ENCODE measurements at regions not wholly inside any gene's neighbourhood (a gene's known extent, or its start where the extent isn't known, plus 50 kb on each side); places are given as distances from the start of the nearest gene placed in this dataset.

- DNase-seq (ENCODE audit: low spot score in 2 of 2) = no peak
- Mint-ChIP-seq H3K27ac (no peak overlapping the region), H3K9me3 (peaks cover 0 to 8% of the 10 kb centered on the region in 2 donors), H3K36me3 (peaks cover 0 to 6% of the 10 kb centered on the region in 2 donors)
- ATAC-seq = no peak
Measured at GRCh38 chr21:39124681-39125251, 58.5 kb downstream of the PSMG1 start.

DNA sequence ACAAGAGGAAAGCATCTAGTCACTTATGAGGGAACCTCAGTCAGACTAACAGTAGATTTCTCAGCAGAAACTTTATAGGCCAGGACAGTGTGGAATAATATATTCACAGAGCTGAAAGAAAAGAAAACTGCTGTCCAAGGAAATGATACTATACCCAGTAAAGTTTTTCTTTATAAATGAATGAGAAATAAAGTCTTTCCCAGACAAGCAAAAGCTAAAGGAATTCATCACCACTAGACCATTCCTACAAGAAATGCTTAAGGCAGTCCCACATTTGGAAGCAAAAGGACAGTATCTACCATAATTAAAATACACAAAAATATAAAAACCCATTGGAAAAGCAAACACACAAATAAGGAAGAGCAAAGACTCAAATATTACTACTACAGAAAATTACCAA lies 59.9 kb downstream of the PSMG1 start:
- H3K9me3 Mint-ChIP-seq = peaks cover 0 to 8% of the 10 kb centered on the region in 2 donors
- H3K36me3 Mint-ChIP-seq = peaks cover 0 to 6% of the 10 kb centered on the region in 2 donors
- ATAC-seq (no peak), DNase-seq (ENCODE audit: low spot score in 2 of 2) (no peak)
- H3K27ac Mint-ChIP-seq = no peak overlapping the region

DNA sequence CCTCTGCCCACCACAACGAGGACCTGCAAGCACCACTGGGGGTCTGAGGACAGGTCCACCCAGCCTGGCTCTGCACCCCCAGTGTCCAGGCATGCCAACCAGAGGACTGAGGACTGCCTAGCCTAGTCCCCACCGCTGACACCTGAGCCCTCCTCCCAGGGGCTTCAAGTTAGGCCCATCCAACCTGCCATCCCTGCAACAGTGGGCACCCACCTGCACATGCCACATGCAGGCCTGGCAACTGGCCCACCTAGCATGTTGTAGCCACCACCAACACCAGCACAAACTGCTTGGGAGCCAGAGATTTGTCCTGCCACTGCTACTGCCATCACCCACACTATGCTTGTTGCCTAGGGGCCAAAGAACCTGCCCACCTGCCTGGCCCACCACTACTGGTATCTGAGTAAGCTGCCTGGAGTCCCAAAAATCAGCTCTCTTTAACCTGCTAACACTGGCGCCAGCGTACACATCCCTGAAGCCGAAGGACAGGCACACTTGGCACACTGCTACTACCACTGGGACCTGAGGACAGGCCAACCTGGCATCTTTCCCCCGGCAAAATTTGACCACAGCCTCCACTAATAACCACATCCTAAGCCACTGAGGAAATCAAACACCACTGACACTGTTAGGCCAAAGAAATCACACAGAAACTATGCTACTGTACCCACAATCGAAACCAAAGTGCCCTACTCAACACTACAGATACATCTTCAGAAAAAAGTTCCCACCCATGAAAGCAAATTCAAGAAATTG lies 61.5 kb downstream of the PSMG1 start:
- no peak overlapping the region for H3K27ac Mint-ChIP-seq
- ATAC-seq = no peak

DNA sequence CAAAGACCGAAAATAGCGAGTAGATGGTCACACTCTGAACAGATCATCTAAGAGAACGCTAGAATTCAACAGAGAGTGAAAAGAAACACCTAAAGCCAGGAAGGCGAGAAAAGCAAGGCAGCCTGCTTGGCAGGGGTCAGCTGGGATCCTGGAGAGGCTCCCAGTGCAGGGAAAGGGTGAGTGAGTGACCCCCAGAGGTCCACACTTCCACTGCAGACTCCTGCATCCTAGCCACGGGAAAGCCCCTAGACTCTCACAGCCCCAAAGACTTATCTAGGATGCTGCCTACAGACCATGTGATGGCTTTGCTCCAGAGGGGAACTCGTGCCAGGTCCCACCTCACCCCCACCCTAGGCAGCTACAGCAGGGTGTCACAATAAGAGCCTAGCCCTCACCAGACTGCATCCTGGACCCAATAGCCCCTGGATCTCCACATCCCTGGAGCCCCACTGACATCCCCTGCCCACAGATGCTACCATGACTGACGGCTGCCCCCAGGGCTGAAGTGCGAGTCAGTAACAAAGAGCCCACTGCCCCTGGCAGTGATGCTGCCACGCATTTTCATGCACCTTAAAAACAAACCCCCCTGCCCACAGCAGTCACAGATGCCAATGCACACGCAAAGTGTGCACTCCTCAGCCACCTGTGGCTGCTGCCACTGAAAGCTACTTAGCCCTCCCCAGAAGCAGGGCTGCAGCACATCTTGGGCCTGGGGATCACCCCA lies 62.2 kb downstream of the PSMG1 start:
- H3K9me3 Mint-ChIP-seq = peaks cover 0 to 8% of the 10 kb centered on the region in 2 donors
- no peak for DNase-seq (ENCODE audit: low spot score in 2 of 2)
- H3K36me3 Mint-ChIP-seq = peaks cover 0 to 6% of the 10 kb centered on the region in 2 donors
- H3K27ac Mint-ChIP-seq = no peak overlapping the region
- ATAC-seq = no peak

More for the DNA sequence above, 61.5 kb downstream of the PSMG1 start:
- Mint-ChIP-seq H3K36me3 (peaks cover 0 to 6% of the 10 kb centered on the region in 2 donors), H3K9me3 (peaks cover 0 to 8% of the 10 kb centered on the region in 2 donors)
- no peak for DNase-seq (ENCODE audit: low spot score in 2 of 2)

- Mint-ChIP-seq H3K36me3 (peaks cover 0 to 6% of the 10 kb centered on the region in 2 donors), H3K27ac (no peak overlapping the region), H3K9me3 (peaks cover 0 to 8% of the 10 kb centered on the region in 2 donors)
- DNase-seq (ENCODE audit: low spot score in 2 of 2) (no peak), ATAC-seq (no peak)
Measured at GRCh38 chr21:39119891-39120290, 63.4 kb downstream of the PSMG1 start.

- peaks cover 0 to 8% of the 10 kb centered on the region in 2 donors for H3K9me3 Mint-ChIP-seq
Measured at GRCh38 chr21:39118604-39119215, 64.5 kb downstream of the PSMG1 start.

GRCh38 chr21:39118061-39118460 lies 65.2 kb downstream of the PSMG1 start:
- DNase-seq (ENCODE audit: low spot score in 2 of 2) (no peak), ATAC-seq (no peak)
- Mint-ChIP-seq H3K27ac (peak overlapping the region in 1 of 2 donors; percentile 70), H3K9me3 (peaks cover 0 to 8% of the 10 kb centered on the region in 2 donors), H3K36me3 (peaks cover 0 to 6% of the 10 kb centered on the region in 2 donors)

More at GRCh38 chr21:39118604-39119215, 64.5 kb downstream of the PSMG1 start:
- ATAC-seq (no peak), DNase-seq (ENCODE audit: low spot score in 2 of 2) (no peak)
- Mint-ChIP-seq H3K27ac (no peak overlapping the region), H3K36me3 (peaks cover 0 to 6% of the 10 kb centered on the region in 2 donors)

- Mint-ChIP-seq H3K36me3 (peaks cover 0 to 6% of the 10 kb centered on the region in 2 donors), H3K9me3 (peaks cover 0 to 8% of the 10 kb centered on the region in 2 donors), H3K27ac (peak overlapping the region in 1 of 2 donors; percentile 70)
- ATAC-seq (no peak), DNase-seq (ENCODE audit: low spot score in 2 of 2) (no peak)
Measured at GRCh38 chr21:39117440-39117970, 65.7 kb downstream of the PSMG1 start.

DNA sequence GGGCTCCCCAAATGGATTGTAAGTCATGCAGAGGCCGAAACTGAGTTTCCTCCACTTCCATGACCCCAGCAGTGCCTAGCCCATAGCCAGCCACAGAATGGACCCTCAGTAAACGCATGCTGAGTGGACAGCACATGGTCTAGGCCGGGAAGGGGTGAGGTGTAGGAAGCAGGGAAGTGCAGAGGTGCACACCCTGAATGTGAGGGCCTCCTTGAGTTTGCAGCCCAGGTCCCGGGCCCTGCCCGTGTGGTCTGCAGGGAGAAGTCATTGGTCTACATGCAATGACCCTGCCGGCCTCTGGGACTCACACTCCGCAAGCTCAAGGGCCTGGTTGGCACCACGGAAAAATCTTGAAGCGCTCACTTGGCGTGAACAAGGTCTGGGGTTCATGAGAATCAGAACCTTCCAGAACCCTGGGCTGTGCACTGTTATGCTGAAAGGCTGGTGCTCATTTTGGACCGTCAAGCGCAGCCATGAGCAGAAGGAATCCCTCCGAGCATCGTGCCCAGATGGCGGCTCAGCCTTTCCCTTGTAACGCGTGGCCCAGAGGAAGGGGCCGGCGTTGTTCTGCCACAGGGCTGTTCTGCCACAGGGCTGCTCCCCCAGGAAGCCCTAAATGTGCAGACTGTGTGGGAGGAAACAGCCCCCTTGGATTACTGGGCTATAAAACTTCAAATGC lies 66.4 kb downstream of the PSMG1 start:
- Mint-ChIP-seq H3K27ac (no peak overlapping the region), H3K9me3 (peaks cover 0 to 3% of the 10 kb centered on the region in 2 donors), H3K36me3 (peaks cover 0 to 2% of the 10 kb centered on the region in 2 donors)
- no peak for ATAC-seq
- no peak for DNase-seq (ENCODE audit: low spot score in 2 of 2)

GRCh38 chr21:39115576-39116235 lies 67.5 kb downstream of the PSMG1 start:
- no peak overlapping the region for H3K27ac Mint-ChIP-seq
- ATAC-seq (no peak), DNase-seq (ENCODE audit: low spot score in 2 of 2) (no peak)
- no peaks in the 10 kb centered on the region for H3K9me3 Mint-ChIP-seq
- H3K36me3 Mint-ChIP-seq = no peaks in the 10 kb centered on the region

DNA sequence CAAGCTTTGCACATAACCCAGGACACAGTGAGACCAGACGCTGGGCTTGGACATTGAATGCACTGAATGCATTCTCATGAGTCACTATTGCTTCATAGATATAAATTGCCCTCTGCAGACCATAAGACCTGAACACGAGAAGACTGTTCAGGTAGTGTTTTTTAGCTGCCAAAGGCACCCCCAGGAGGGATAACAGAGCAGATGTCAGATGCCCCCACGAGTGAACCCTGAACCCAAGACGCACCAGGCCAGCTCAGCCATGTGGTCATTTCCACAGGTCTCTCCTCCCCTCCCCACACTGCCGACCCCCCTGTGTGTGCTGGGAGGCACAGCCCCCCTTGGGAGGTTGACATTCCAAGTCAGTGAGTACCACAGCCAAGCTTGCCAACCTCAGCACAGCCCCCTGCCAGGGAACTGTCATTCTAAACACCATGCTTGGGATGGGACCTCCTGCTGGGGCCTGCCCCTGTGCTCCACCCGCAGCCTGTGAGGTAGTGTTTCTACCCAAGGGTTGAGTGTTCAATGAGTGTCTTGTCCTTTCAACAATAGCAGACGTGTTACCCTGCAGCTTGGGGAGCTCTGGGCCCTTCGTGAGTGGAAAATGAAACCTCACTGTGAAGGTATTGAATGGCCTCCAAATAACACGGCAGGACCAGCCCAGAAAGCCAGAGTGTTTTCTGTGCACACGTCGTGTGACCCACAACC lies 68.2 kb downstream of the PSMG1 start:
- DNase-seq (ENCODE audit: low spot score in 2 of 2) (no peak), ATAC-seq (no peak)
- Mint-ChIP-seq H3K36me3 (no peaks in the 10 kb centered on the region), H3K27ac (peak overlapping the region in 1 of 2 donors; percentile 44), H3K9me3 (no peaks in the 10 kb centered on the region)

- H3K9me3 Mint-ChIP-seq = no peaks in the 10 kb centered on the region
- no peaks in the 10 kb centered on the region for H3K36me3 Mint-ChIP-seq
- DNase-seq (ENCODE audit: low spot score in 2 of 2) (no peak), ATAC-seq (no peak)
- H3K27ac Mint-ChIP-seq = no peak overlapping the region
Measured at GRCh38 chr21:39111931-39112550, 71.2 kb downstream of the PSMG1 start.

- no peaks in the 10 kb centered on the region for H3K36me3 Mint-ChIP-seq
- DNase-seq (ENCODE audit: low spot score in 2 of 2) (no peak), ATAC-seq (no peak)
- H3K9me3 Mint-ChIP-seq = no peaks in the 10 kb centered on the region
- no peak overlapping the region for H3K27ac Mint-ChIP-seq
Measured at GRCh38 chr21:39110431-39110830, 72.8 kb downstream of the PSMG1 start.

DNA sequence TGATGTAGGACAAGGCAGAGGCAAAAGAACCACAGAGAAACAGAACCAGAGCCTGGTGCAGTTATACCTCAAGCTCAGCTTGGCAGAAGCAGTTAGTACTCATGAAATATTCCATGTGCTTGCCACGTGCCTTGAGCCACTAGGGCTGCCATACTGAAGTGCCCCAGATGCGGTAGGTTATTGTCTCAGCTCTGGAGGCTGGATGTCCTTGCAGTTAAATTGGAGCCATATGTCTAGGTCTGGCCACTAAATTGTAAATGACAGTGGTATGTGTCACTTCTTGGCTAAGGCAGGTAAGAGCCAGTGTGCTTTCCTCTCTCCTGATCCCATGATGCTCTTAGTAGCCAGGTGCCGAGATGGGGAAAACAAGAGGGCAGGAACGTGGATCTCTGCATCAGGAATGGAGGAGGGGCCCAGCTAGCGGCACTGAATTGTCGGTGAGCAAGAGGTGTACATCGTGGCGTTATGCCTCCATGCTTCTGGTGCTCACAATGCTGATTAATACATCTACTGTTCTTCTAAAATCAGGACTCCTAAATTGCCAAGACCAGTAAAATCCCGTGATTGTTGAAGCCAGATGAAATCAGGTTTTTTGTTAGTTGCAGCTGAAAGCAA lies 73.5 kb downstream of the PSMG1 start:
- ATAC-seq = no peak
- no peaks in the 10 kb centered on the region for H3K9me3 Mint-ChIP-seq

More for the DNA sequence above, 73.5 kb downstream of the PSMG1 start:
- no peak for DNase-seq (ENCODE audit: low spot score in 2 of 2)
- no peak overlapping the region for H3K27ac Mint-ChIP-seq
- no peaks in the 10 kb centered on the region for H3K36me3 Mint-ChIP-seq

Data from activated naive CD4-positive, alpha-beta T cell treated with anti-CD3 and anti-CD28 coated beads, Interleukin-2, amount 50 U/mL, for 72 hours (primary cell).